Esophagus squamous epithelium (tissue), 5 donors: ENCODE measurements at regions not wholly inside any gene's neighbourhood (a gene's known extent, or its start where the extent isn't known, plus 50 kb on each side); places are given as distances from the start of the nearest gene placed in this dataset.
"Not testable (repeated sequence)": the region's sequence is repeated elsewhere in the genome, so short reads cannot be mapped to it uniquely, and the experiment has no call there.

Experiments used
- DNase-seq: peaks from one replicate; lab custom pipeline; 2025; lab: John Stamatoyannopoulos, UW
- H3K27ac ChIP-seq, 4 donors: fragments of 200-600 bp; sonication (generic); one replicate each; pipeline ENCODE4 v1.5.1; 2016 to 2019; ENCODE audit warnings: mild to moderate bottlenecking in 1 of 4
- H3K27me3 ChIP-seq, 4 donors: fragments of 200-600 bp; sonication (generic); 1 replicate in 3 of 4; 2 replicates in 1 of 4; pipeline versions ENCODE4 v1.5.1 to v1.6.0; 2017 to 2021; ENCODE audit warnings: antibody characterized with exemption in 1 of 4
- H3K36me3 ChIP-seq, 3 donors: fragments of 200-600 bp; sonication (generic); one replicate each; pipeline ENCODE4 v1.5.1; 2016 to 2019
- H3K4me1 ChIP-seq, 3 donors: fragments of 200-600 bp; sonication (generic); one replicate each; pipeline ENCODE4 v1.5.1; 2017 to 2019
- H3K4me3 ChIP-seq, 4 donors: fragments of 200-600 bp; sonication (generic); 1 replicate in 3 of 4; 2 replicates in 1 of 4; pipeline ENCODE4 v1.5.1; 2016 to 2019; ENCODE audit warnings: mild to moderate bottlenecking in 2 of 4, moderate library complexity in 1 of 4
- H3K9me3 ChIP-seq, 3 donors: fragments of 200-600 bp; sonication (generic); one replicate each; pipeline ENCODE4 v1.5.1; 2016 to 2019
- CTCF ChIP-seq, 6 experiments: fragments of 450-650 bp in 4 of 6; fragments of 200-600 bp in 2 of 6; sonication (generic) in 2 of 6; IDR thresholded peaks; one replicate each; pipeline ENCODE4 v1.5.1; 2016 to 2019; ENCODE audit warnings: antibody characterized with exemption in 6 of 6, mild to moderate bottlenecking in 4 of 6, moderate library complexity in 4 of 6
- POLR2A ChIP-seq, 4 donors: fragments of 450-650 bp; IDR thresholded peaks; one replicate each; pipeline ENCODE4 v1.6.1; 2017; ENCODE audit warnings: antibody characterized with exemption in 4 of 4, mild to moderate bottlenecking in 4 of 4, moderate library complexity in 3 of 4
- WGBS, 2 donors: methylation state at CpG; one replicate each; pipeline ENCODE4 v1.1.5; 2018; 5-methylcytosine and 5-hydroxymethylcytosine counted together
- intact Hi-C: fragments of 100-400 bp; cut with DNase I; formaldehyde crosslinking; loops from one replicate; pipeline ENCODE4 v1.15.0; 2022
- donor health status: DM: yes; HTN: yes; CAD: no.

GRCh38 chr1:101483982-101484688 is 247.3 kb downstream of the S1PR1 start:
- peaks cover 0 to 7% (median 0%) of the 10 kb centered on the region in 3 donors for H3K4me1 ChIP-seq
- H3K27me3 ChIP-seq = no peaks in the 10 kb centered on the region
- no peak overlapping the region for H3K4me3 ChIP-seq
- intact Hi-C loops = no loop called here
- H3K27ac ChIP-seq = no peak overlapping the region
- H3K36me3 ChIP-seq = no peaks in the 10 kb centered on the region
- no peaks in the 10 kb centered on the region for H3K9me3 ChIP-seq
- DNase-seq = no peak
- 45 to 50% methylated on average over 5 of the region's 5 CpGs for WGBS, 2 donors
- TF ChIP-seq CTCF (IDR thresholded peaks at IDR 0.05) = no peak
- TF ChIP-seq POLR2A (IDR thresholded peaks at IDR 0.05) = no peak

GRCh38 chr1:101484689-101485338 is 248.0 kb downstream of the S1PR1 start:
- no peak for DNase-seq
- Histone ChIP-seq H3K27me3 (no peaks in the 10 kb centered on the region), H3K9me3 (peaks cover 0 to 6% (median 0%) of the 10 kb centered on the region in 3 donors), H3K4me3 (no peak overlapping the region), H3K36me3 (no peaks in the 10 kb centered on the region), H3K4me1 (peaks cover 0 to 7% (median 0%) of the 10 kb centered on the region in 3 donors), H3K27ac (no peak overlapping the region)
- intact Hi-C loops = no loop called here
- TF ChIP-seq CTCF (IDR thresholded peaks at IDR 0.05) = no peak
- no peak for TF ChIP-seq POLR2A (IDR thresholded peaks at IDR 0.05)
- WGBS, 2 donors = 16 to 29% methylated on average over 2 of the region's 2 CpGs

GRCh38 chr1:101485712-101486111 is 248.9 kb downstream of the S1PR1 start:
- Histone ChIP-seq H3K4me1 (peaks cover 0 to 7% (median 0%) of the 10 kb centered on the region in 3 donors), H3K27ac (no peak overlapping the region), H3K9me3 (peaks cover 0 to 10% (median 0%) of the 10 kb centered on the region in 3 donors)

GRCh38 chr1:101492144-101492543 is 255.3 kb downstream of the S1PR1 start:
- H3K27me3 ChIP-seq, H3K27ac ChIP-seq, H3K4me3 ChIP-seq, H3K36me3 ChIP-seq, DNase-seq, H3K4me1 ChIP-seq, intact Hi-C loops, H3K9me3 ChIP-seq: not testable (repeated sequence)
- 67 to 78% methylated on average over 1 of the region's 1 CpG for WGBS, 2 donors

More at GRCh38 chr1:101485712-101486111, 248.9 kb downstream of the S1PR1 start:
- intact Hi-C loops = no loop called here
- DNase-seq = no peak
- 0 to 83% methylated on average over 1 of the region's 1 CpG for WGBS, 2 donors
- no peak overlapping the region for H3K4me3 ChIP-seq
- H3K36me3 ChIP-seq = no peaks in the 10 kb centered on the region
- TF ChIP-seq CTCF (IDR thresholded peaks at IDR 0.05) (no peak), POLR2A (IDR thresholded peaks at IDR 0.05) (no peak)
- H3K27me3 ChIP-seq = no peaks in the 10 kb centered on the region

- H3K9me3 ChIP-seq, H3K4me3 ChIP-seq, H3K27me3 ChIP-seq, H3K4me1 ChIP-seq, H3K36me3 ChIP-seq, intact Hi-C loops, H3K27ac ChIP-seq, DNase-seq: not testable (repeated sequence)
- 64 to 75% methylated on average over 3 of the region's 3 CpGs for WGBS, 2 donors
These were observed 257.1 kb downstream of the S1PR1 start for GRCh38 chr1:101493920-101494319.

GRCh38 chr1:101496109-101496508 is 259.3 kb downstream of the S1PR1 start:
- Histone ChIP-seq H3K27ac (no peak overlapping the region), H3K36me3 (no peaks in the 10 kb centered on the region), H3K27me3 (no peaks in the 10 kb centered on the region), H3K9me3 (no peaks in the 10 kb centered on the region), H3K4me3 (no peak overlapping the region), H3K4me1 (no peaks in the 10 kb centered on the region)
- DNase-seq = no peak
- intact Hi-C loops = no loop called here
- 60 to 80% methylated on average over 2 of the region's 2 CpGs for WGBS, 2 donors
- no peak for TF ChIP-seq CTCF (IDR thresholded peaks at IDR 0.05)
- TF ChIP-seq POLR2A (IDR thresholded peaks at IDR 0.05) = no peak
